H9 (cell line): ENCODE measurements at regions not wholly inside any gene's neighbourhood (a gene's known extent, or its start where the extent isn't known, plus 50 kb on each side); places are given as distances from the start of the nearest gene placed in this dataset.

Source experiments
- DNase-seq: peaks from one replicate; pipeline ENCODE4 v3.0.0-alpha.2; 2017
- H2AFZ ChIP-seq: one replicate; pipeline ENCODE4 v1.6.1; 2013; ENCODE audit warnings: mild to moderate bottlenecking, low read length, control low read depth, moderate library complexity
- H2AK5ac ChIP-seq: 2 replicates; pipeline ENCODE4 v1.6.1; 2013; ENCODE audit warnings: low read length, control low read depth, mixed read lengths; ENCODE audit not compliant: insufficient read length
- H2BK120ac ChIP-seq: one replicate; pipeline ENCODE4 v1.6.1; 2013; ENCODE audit warnings: low read depth, mild to moderate bottlenecking, low read length, control low read depth, inconsistent platforms; ENCODE audit not compliant: poor library complexity, severe bottlenecking
- H2BK12ac ChIP-seq: 2 replicates; pipeline ENCODE4 v1.6.1; 2013; ENCODE audit warnings: low read length, control low read depth, mixed read lengths, low read depth; ENCODE audit not compliant: insufficient read length
- H2BK15ac ChIP-seq: 2 replicates; pipeline ENCODE4 v1.6.1; 2013; ENCODE audit warnings: low read depth, low read length, control low read depth
- H2BK20ac ChIP-seq: one replicate; pipeline ENCODE4 v1.6.1; 2013; ENCODE audit warnings: low read depth, mild to moderate bottlenecking, low read length, control low read depth, inconsistent platforms; ENCODE audit not compliant: poor library complexity, severe bottlenecking
- H2BK5ac ChIP-seq: 2 replicates; pipeline ENCODE4 v1.6.1; 2013; ENCODE audit warnings: low read length, control low read depth, mixed read lengths; ENCODE audit not compliant: insufficient read length
- H3K14ac ChIP-seq: 2 replicates; pipeline ENCODE4 v1.6.1; 2013; ENCODE audit warnings: low read length, control low read depth; ENCODE audit not compliant: insufficient read depth
- H3K18ac ChIP-seq: 2 replicates; pipeline ENCODE4 v1.6.1; 2013; ENCODE audit warnings: low read depth, mild to moderate bottlenecking, mixed read lengths, low read length, control low read depth; ENCODE audit not compliant: insufficient read length
- H3K23ac ChIP-seq: 2 replicates; pipeline ENCODE4 v1.6.1; 2013; ENCODE audit warnings: low read length, control low read depth, mixed read lengths, low read depth; ENCODE audit not compliant: insufficient read length
- H3K23me2 ChIP-seq: 2 replicates; pipeline ENCODE4 v1.6.1; 2013; ENCODE audit warnings: low read depth, mild to moderate bottlenecking, mixed read lengths, low read length, control low read depth; ENCODE audit not compliant: insufficient read length, poor library complexity, severe bottlenecking
- H3K27ac ChIP-seq: 2 replicates; pipeline ENCODE4 v1.5.1; 2013; ENCODE audit warnings: low read length, control low read depth, mixed read lengths, low read depth; ENCODE audit not compliant: insufficient read length
- H3K27me3 ChIP-seq: 2 replicates; pipeline ENCODE4 v1.6.1; 2013; ENCODE audit warnings: low read length, control low read depth, inconsistent platforms; ENCODE audit not compliant: insufficient read depth
- H3K4ac ChIP-seq: 2 replicates; pipeline ENCODE4 v1.6.1; 2013; ENCODE audit warnings: low read depth, mild to moderate bottlenecking, control low read depth, inconsistent platforms, low read length, moderate library complexity
- H3K4me1 ChIP-seq: 2 replicates; pipeline ENCODE4 v1.6.1; 2013; ENCODE audit warnings: low read length, control low read depth, inconsistent platforms; ENCODE audit not compliant: insufficient read depth
- H3K4me2 ChIP-seq: 2 replicates; pipeline ENCODE4 v1.6.1; 2013; ENCODE audit warnings: low read length, control low read depth, mixed read lengths; ENCODE audit not compliant: insufficient read length, insufficient read depth
- H3K56ac ChIP-seq: 2 replicates; pipeline ENCODE4 v1.6.1; 2013; ENCODE audit warnings: low read depth, mild to moderate bottlenecking, mixed read lengths, low read length, control low read depth; ENCODE audit not compliant: insufficient read length
- H3K79me1 ChIP-seq: 2 replicates; pipeline ENCODE4 v1.6.1; 2013; ENCODE audit warnings: low read depth, mild to moderate bottlenecking, moderate library complexity, low read length, control low read depth, inconsistent platforms; ENCODE audit not compliant: insufficient read depth, poor library complexity, severe bottlenecking
- H3K79me2 ChIP-seq: 2 replicates; pipeline ENCODE4 v1.6.1; 2013; ENCODE audit warnings: low read length, control low read depth, inconsistent platforms; ENCODE audit not compliant: insufficient read depth
- H3K9ac ChIP-seq: 2 replicates; pipeline ENCODE4 v1.6.1; 2013; ENCODE audit warnings: low read length, control low read depth, mixed read lengths; ENCODE audit not compliant: insufficient read length; ENCODE audit errors: extremely low read depth
- H3K9me3 ChIP-seq: one replicate; pipeline ENCODE4 v1.6.1; 2013; ENCODE audit warnings: low read depth, low read length, inconsistent platforms; ENCODE audit not compliant: control insufficient read depth
- H3T11ph ChIP-seq: one replicate; pipeline ENCODE4 v1.6.1; 2013; ENCODE audit warnings: mild to moderate bottlenecking, low read length, control low read depth, inconsistent platforms
- H4K20me1 ChIP-seq: one replicate; pipeline ENCODE4 v1.6.1; 2013; ENCODE audit not compliant: control insufficient read depth, insufficient read length, insufficient read depth
- H4K5ac ChIP-seq: 2 replicates; pipeline ENCODE4 v1.6.1; 2013; ENCODE audit warnings: low read depth, mild to moderate bottlenecking, mixed read lengths, low read length, control low read depth; ENCODE audit not compliant: insufficient read length
- H4K8ac ChIP-seq: replicated peaks from 2 replicates; pipeline ENCODE4 v1.6.1; 2013; ENCODE audit warnings: low read length, control low read depth, mixed read lengths, low read depth; ENCODE audit not compliant: insufficient read length
- H4K91ac ChIP-seq: 2 replicates; pipeline ENCODE4 v1.6.1; 2013; ENCODE audit warnings: low read depth, mild to moderate bottlenecking, moderate library complexity, mixed read lengths, low read length, control low read depth; ENCODE audit not compliant: insufficient read length
- H3K27ac Mint-ChIP-seq, 3 experiments: 2 replicates in 2 of 3; 3 replicates in 1 of 3; pipeline ENCODE4 v1.8.0; 2020 to 2021; ENCODE audit warnings: mixed read lengths in 3 of 3, mild to moderate bottlenecking in 1 of 3, moderate library complexity in 1 of 3
- H3K27me3 Mint-ChIP-seq: 2 replicates; pipeline ENCODE4 v1.8.0; 2021; ENCODE audit warnings: low read depth, mild to moderate bottlenecking, moderate library complexity, mixed read lengths
- H3K36me3 Mint-ChIP-seq, 3 experiments: 2 replicates in 2 of 3; 3 replicates in 1 of 3; pipeline ENCODE4 v1.8.0; 2020 to 2021; ENCODE audit warnings: low read depth in 3 of 3, mixed read lengths in 3 of 3; ENCODE audit not compliant: insufficient read depth in 1 of 3
- H3K4me1 Mint-ChIP-seq, 2 experiments: 2 replicates each; pipeline ENCODE4 v1.8.0; 2020; ENCODE audit warnings: mixed read lengths in 2 of 2
- H3K4me3 Mint-ChIP-seq, 2 experiments: 2 replicates in 1 of 2; 3 replicates in 1 of 2; pipeline ENCODE4 v1.8.0; 2020 to 2021; ENCODE audit warnings: mild to moderate bottlenecking in 2 of 2, mixed read lengths in 2 of 2, moderate library complexity in 1 of 2
- H3K9me3 Mint-ChIP-seq, 2 experiments: 2 replicates in 1 of 2; 3 replicates in 1 of 2; pipeline ENCODE4 v1.8.0; 2020; ENCODE audit warnings: mild to moderate bottlenecking in 2 of 2, mixed read lengths in 2 of 2, moderate library complexity in 1 of 2
- CTCF ChIP-seq: fragments of 200-600 bp; sonication (generic); conservative IDR thresholded peaks from 3 replicates; pipeline ENCODE4 v1.8.0; 2021; ENCODE audit warnings: antibody characterized with exemption, mild to moderate bottlenecking
- WGBS: extraction: QIAGEN DNeasy Blood & Tissue Kit; methylation state at CpG from one replicate; pipeline ENCODE4 v1.1.7; 2013; ENCODE audit warnings: missing lambda C conversion rate, low lambda C conversion rate, mixed read lengths; ENCODE audit not compliant: insufficient read length; ENCODE audit errors: extremely low coverage; 5-methylcytosine and 5-hydroxymethylcytosine counted together

- Histone ChIP-seq H3K79me1 (no peaks in the 10 kb centered on the region), H3K4me1 (no peaks in the 10 kb centered on the region; the same call in 1 of the 2 replicates), H2BK120ac (no peak overlapping the region), H2BK5ac (no peak overlapping the region), H3K56ac (no peak overlapping the region), H3K79me2 (no peaks in the 10 kb centered on the region), H3K23me2 (no peaks in the 10 kb centered on the region), H3K27ac (no peak overlapping the region), H3K23ac (no peak overlapping the region), H3K4ac (no peak overlapping the region), H3K9ac (no peak overlapping the region), H3K14ac (no peak overlapping the region), H4K8ac (no peak overlapping the region), H4K91ac (no peak overlapping the region), H2BK20ac (no peak overlapping the region), H2BK15ac (no peak overlapping the region), H4K20me1 (no peaks in the 10 kb centered on the region), H4K5ac (no peak overlapping the region), H3K27me3 (no peaks in the 10 kb centered on the region), H2BK12ac (no peak overlapping the region), H3K18ac (no peak overlapping the region), H2AFZ (peak overlapping the region; percentile 22), H3K4me2 (no peak overlapping the region), H2AK5ac (no peak overlapping the region), H3K9me3 (no peaks in the 10 kb centered on the region), H3T11ph (no peak overlapping the region)
- H3K27ac Mint-ChIP-seq: no peak overlapping the region; a peak in 1 of 7 replicates
- H3K9me3 Mint-ChIP-seq: no peaks in the 10 kb centered on the region; a peak in 1 of 5 replicates
- no peak overlapping the region for H3K4me3 Mint-ChIP-seq
- DNase-seq: no peak
- no CpG with 5 or more reads among the region's 3 CpGs for WGBS
- H3K27me3 Mint-ChIP-seq: no peaks in the 10 kb centered on the region
- no peaks in the 10 kb centered on the region for H3K36me3 Mint-ChIP-seq
- 0 out of 4 replicates have a peak, but pooled peaks cover 0 to 3% of the 10 kb centered on the region in 2 experiments for H3K4me1 Mint-ChIP-seq
- no peak for TF ChIP-seq CTCF
Observed at GRCh38 chr3:7876741-7877297, 624.8 kb upstream of the LMCD1 start.
